HG03354 (cell line): ENCODE measurements at regions not wholly inside any gene's neighbourhood (a gene's known extent, or its start where the extent isn't known, plus 50 kb on each side); places are given as distances from the start of the nearest gene placed in this dataset.
"Not testable (repeated sequence)": the region's sequence is repeated elsewhere in the genome, so short reads cannot be mapped to it uniquely, and the experiment has no call there.

Experiments used
- ATAC-seq: cut with Tn5 transposase; IDR thresholded peaks from one replicate; pipeline ENCODE4 v1.9.1; 2021; ENCODE audit warnings: mild to moderate bottlenecking; ENCODE audit not compliant: unreplicated experiment, poor library complexity, severe bottlenecking

GRCh38 chr5:174522480-174523260 is 201.7 kb upstream of the MSX2 start:
- no peak for ATAC-seq

GRCh38 chr5:174523311-174524071 is 200.9 kb upstream of the MSX2 start:
- no peak for ATAC-seq

GRCh38 chr5:174524351-174524750 is 200.0 kb upstream of the MSX2 start:
- ATAC-seq, result no peak

GRCh38 chr5:174526177-174526576 is 198.2 kb upstream of the MSX2 start:
- no peak for ATAC-seq

GRCh38 chr5:174527916-174528540 is 196.4 kb upstream of the MSX2 start:
- ATAC-seq, result no peak

- ATAC-seq, result no peak
These were observed 195.4 kb upstream of the MSX2 start for GRCh38 chr5:174528821-174529544.

GRCh38 chr5:174529925-174530681 is 194.3 kb upstream of the MSX2 start:
- ATAC-seq, result no peak

- no peak for ATAC-seq
These were observed 192.6 kb upstream of the MSX2 start for GRCh38 chr5:174531782-174532191.

- no peak for ATAC-seq
These were observed 191.6 kb upstream of the MSX2 start for GRCh38 chr5:174532455-174533453.

GRCh38 chr5:174533751-174534241 is 190.6 kb upstream of the MSX2 start:
- no peak for ATAC-seq

- no peak for ATAC-seq
These were observed 188.7 kb upstream of the MSX2 start for GRCh38 chr5:174535669-174536068.

- not testable (repeated sequence) for ATAC-seq
These were observed 184.6 kb upstream of the MSX2 start for GRCh38 chr5:174539823-174540222.

GRCh38 chr5:174542037-174542436 is 182.3 kb upstream of the MSX2 start:
- ATAC-seq, result no peak

GRCh38 chr5:174542471-174542870 is 181.9 kb upstream of the MSX2 start:
- ATAC-seq, result no peak

GRCh38 chr5:174545926-174546325 is 178.5 kb upstream of the MSX2 start:
- ATAC-seq, result no peak

- no peak for ATAC-seq
These were observed 176.6 kb upstream of the MSX2 start for GRCh38 chr5:174547814-174548213.

- ATAC-seq, result no peak
These were observed 175.1 kb upstream of the MSX2 start for GRCh38 chr5:174549254-174549653.

- no peak for ATAC-seq
These were observed 174.4 kb upstream of the MSX2 start for GRCh38 chr5:174550026-174550425.
